NB4 (cell line): ENCODE measurements at regions not wholly inside any gene's neighbourhood (a gene's known extent, or its start where the extent isn't known, plus 50 kb on each side); places are given as distances from the start of the nearest gene placed in this dataset.

ENCODE experiments used
- CTCF ChIP-seq: IDR thresholded peaks from one replicate; pipeline ENCODE4 v1.5.1; 2012; ENCODE audit warnings: low read depth, low read length
- MAX ChIP-seq: IDR thresholded peaks from 2 replicates; pipeline ENCODE4 v1.6.1; 2011; ENCODE audit warnings: low read depth, low read length
- POLR2A ChIP-seq: IDR thresholded peaks from 2 replicates; pipeline ENCODE4 v1.6.1; 2011; ENCODE audit warnings: mild to moderate bottlenecking; ENCODE audit not compliant: insufficient read length; ENCODE audit errors: extremely low read depth

GRCh38 chr1:163467289-163467688 lies 145.5 kb downstream of the NUF2 start:
- TF ChIP-seq CTCF: no peak
- no peak for TF ChIP-seq POLR2A
- no peak for TF ChIP-seq MAX
